VCaP (cell line): ENCODE measurements at regions not wholly inside any gene's neighbourhood (a gene's known extent, or its start where the extent isn't known, plus 50 kb on each side); places are given as distances from the start of the nearest gene placed in this dataset.
"Not testable (repeated sequence)": the region's sequence is repeated elsewhere in the genome, so short reads cannot be mapped to it uniquely, and the experiment has no call there.

Source experiments
- H3K27ac ChIP-seq: fragments of 450-650 bp; 2 replicates; pipeline ENCODE4 v1.5.1; 2017
- CTCF ChIP-seq: fragments of 450-650 bp; conservative IDR thresholded peaks from 2 replicates; pipeline ENCODE4 v1.5.1; 2017; ENCODE audit warnings: mild to moderate bottlenecking, moderate library complexity

- not testable (repeated sequence) for H3K27ac ChIP-seq
Measured at GRCh38 chr17:18546514-18547398, 70.2 kb downstream of the LGALS9C start.

DNA sequence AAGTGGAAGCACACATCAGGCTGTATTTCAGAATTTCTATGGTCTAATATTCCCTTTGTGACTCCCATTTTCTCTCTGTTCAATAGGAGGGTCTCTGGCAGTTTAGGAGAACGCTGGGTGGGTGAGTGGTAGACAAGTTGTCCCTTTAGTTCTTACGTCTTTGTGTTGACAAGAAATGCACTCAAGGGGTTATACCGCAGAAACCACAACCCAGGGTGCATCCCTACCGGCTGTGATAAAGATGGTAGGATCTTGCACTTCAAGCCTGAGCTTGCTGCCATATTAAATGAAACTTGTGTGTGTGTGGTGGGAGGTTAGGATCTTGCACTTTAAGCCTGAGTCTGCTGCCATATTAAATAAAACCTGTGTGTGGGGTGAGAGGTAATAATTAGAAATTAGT is 80.5 kb downstream of the LGALS9C start:
- H3K27ac ChIP-seq = not testable (repeated sequence)

DNA sequence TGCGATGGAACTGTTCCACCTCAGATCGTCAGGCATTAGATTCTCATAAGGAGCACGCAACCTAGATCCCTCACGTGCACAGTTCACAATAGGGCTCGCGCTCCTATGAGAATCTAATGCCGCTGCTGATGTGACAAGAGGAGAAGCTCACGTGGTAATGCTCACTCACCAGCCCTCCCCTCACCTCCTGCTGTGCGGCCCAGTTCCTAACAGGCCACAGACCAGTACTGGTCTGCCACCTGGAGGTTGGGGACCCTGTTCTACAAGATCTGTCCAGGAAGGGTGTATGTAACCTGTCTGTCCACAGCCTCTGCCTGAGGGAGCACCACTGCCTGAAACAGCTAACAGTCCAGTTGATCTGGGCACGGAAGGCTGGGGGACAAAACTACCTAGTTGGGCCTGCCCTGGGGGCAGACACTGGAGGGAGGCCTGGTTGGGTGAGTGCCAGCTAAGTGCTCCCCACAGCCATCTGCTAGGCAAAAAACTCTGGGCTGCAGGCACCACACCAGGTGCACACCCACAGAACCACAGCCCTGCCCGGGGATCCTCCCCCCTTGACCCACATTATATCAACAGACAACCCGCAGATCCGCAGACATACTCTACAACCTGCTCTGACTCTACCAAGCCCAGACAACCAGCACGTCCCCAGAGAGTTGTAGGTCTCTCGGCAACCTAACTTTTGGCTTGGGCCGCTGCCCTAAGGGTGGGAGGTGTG is 80.7 kb downstream of the TBC1D28 start:
- TF ChIP-seq CTCF = peak; percentile 5
- peak overlapping the region; percentile 13; the same call in 1 of the 2 replicates for H3K27ac ChIP-seq

DNA sequence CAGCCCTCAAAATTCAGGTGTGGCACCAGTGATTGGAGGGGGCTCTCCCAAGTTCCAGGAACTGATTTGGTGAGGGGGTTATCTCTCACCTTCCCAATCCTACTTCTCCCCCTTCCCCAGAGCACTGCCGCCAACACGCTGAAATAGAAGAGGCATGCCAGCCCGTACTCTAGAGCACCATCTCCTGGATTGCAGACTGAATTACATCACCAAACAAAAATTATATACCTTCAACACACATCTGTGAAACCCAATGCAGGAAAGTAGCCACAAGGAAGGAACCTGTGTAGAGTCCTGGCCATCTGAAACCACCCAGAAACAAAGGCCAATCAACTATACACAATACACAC is 80.1 kb downstream of the TBC1D28 start:
- peak; percentile 70 for TF ChIP-seq CTCF

DNA sequence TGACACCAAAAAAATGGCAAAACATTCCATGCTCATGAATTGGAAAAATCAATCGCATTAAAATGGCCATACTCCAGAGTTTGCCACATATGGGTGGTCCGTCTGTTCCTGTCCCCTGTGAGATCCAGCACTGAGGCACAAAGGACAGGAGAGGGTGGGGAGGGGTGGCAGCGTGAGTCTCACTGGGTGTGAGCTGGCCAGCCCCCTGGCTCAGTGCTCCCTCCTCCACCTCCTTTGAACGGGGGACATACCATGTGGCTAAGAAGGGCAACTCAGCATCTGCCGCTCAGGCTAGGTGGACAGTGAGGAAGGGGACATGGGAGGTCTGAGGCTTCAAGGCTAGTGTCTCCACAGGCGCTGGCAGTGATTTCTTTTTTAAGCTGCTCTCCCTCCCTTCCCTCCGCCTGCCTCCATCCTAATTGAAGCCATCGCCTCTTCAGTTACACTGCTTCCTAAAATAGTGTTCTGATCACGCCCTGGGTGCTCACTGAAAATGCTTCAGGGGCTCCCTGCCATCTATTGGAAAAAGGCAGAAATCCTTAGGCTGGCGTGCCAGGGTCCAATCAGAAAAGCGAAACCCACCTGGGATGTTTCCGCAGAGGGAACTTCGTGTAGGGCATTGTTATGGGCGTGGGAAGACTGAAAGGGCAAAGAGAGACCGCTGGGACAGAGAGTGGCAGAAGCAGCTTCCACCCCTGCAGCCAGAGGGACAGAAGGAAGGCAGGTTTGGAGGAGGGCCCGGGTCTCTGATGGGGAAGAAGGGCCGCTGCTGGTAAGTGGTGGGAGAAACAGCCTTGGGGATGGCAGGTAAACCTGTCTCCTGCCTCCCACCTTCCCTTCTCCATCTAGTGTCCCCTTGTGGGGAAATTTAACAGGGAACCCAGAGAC is 75.8 kb downstream of the TBC1D28 start:
- H3K27ac ChIP-seq = not testable (repeated sequence)

More for the DNA sequence above, 80.1 kb downstream of the TBC1D28 start:
- peak overlapping the region; percentile 13; the same call in 1 of the 2 replicates for H3K27ac ChIP-seq

DNA sequence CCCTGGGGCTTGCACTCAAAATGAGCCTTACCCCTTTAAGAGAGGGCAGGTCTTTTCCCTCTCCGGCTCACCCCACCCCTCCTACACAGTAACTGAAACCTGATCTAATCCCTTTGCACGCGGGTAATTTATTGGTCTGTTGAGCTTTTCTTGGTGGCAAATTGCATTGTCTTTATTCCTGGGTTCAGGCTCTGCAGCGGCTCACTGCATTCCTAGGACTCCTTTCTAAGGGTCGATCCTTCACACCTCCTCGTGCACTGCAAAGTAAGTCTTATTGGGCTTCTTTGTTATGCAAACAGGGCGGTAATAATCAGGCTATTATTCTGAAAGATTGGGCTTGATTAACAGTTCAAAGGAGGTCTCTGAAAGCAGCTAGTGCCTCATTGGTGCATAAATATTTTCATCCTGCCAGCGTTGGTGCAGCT is 74.7 kb downstream of the TBC1D28 start:
- peak overlapping the region; percentile 59 for H3K27ac ChIP-seq

DNA sequence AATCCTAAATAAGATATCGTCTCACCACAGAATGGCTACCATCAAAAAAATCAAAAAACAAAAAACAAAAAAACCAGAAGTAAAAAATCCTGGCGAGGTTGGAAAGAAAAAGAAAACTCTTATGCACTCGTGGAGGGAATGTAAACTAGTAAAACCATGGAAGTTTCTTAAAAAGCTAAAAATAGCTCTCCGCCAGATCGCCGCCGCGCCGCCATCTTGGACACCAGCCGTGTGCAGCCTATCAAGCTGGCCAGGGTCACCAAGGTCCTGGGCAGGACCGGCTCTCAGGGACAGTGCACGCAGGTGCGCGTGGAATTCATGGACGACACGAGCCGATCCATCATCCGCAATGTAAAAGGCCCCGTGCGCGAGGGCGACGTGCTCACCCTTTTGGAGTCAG is 71.7 kb downstream of the TBC1D28 start:
- not testable (repeated sequence) for H3K27ac ChIP-seq

DNA sequence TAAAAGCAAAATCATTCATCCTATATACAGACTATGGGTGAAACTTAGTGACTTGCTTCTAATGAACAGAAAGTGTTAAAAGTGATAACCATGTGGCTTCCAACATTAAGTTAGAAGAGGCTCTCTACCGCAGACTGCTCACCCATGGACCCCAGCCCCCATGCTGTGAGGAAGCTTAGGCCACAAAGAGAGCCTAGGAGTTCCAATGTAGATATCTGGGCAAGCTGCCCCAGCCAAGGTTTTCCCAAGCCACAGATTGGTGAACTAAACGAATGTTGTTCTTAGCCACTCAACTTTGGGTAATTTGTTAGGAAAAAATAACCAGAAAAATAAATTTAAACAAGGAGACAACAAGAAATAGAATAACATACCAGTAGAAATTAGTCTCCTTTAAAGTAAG is 70.1 kb downstream of the TBC1D28 start:
- H3K27ac ChIP-seq = not testable (repeated sequence)
